MM.1S (cell line): ENCODE measurements at regions not wholly inside any gene's neighbourhood (a gene's known extent, or its start where the extent isn't known, plus 50 kb on each side); places are given as distances from the start of the nearest gene placed in this dataset.

Experiments used
- CTCF ChIP-seq: fragments of 300-600 bp; sonication (generic); IDR thresholded peaks from 2 replicates; pipeline ENCODE4 v1.5.1; 2016; ENCODE audit warnings: antibody characterized with exemption, low read length, mixed read lengths
- EZH2 ChIP-seq: fragments of 300-600 bp; sonication (generic); optimal IDR thresholded peaks from 2 replicates; pipeline ENCODE3; 2017; ENCODE audit warnings: low read depth, mild to moderate bottlenecking, antibody characterized with exemption, low read length, mixed read lengths
- EZH2phosphoT487 ChIP-seq: fragments of 300-600 bp; sonication (generic); IDR thresholded peaks from 2 replicates; pipeline ENCODE4 v1.6.1; 2018; ENCODE audit warnings: antibody characterized with exemption, low read length

- no peak for TF ChIP-seq CTCF
- TF ChIP-seq EZH2phosphoT487, result no peak
- no peak for TF ChIP-seq EZH2
Measured at GRCh38 chr16:72598696-72599095, 426.7 kb upstream of the PMFBP1 start.
